ENCODE measurements at regions not wholly inside any gene's neighbourhood (a gene's known extent, or its start where the extent isn't known, plus 50 kb on each side); places are given as distances from the start of the nearest gene placed in this dataset.

DNA sequence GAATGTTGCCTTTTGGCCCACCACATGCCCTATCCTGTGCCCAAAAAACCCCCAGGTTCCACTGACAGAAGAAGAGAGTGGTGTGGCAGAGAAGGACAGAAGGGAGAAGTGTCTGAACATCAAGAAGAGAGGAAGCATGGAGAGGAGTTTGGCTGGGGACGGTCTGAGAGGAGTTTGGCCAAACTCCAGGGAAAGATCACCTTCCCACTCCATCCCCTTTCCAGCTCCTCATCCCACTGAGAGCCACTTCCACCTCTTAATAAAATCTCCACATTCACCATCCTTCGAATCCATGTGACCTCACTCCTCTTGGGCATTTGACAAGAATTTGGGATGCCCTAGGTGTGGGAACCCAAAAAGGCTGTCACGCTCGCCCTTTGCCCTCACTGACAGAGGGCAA, 311.6 kb upstream of the GRM7 start:
- TF ChIP-seq, protein P1, sequence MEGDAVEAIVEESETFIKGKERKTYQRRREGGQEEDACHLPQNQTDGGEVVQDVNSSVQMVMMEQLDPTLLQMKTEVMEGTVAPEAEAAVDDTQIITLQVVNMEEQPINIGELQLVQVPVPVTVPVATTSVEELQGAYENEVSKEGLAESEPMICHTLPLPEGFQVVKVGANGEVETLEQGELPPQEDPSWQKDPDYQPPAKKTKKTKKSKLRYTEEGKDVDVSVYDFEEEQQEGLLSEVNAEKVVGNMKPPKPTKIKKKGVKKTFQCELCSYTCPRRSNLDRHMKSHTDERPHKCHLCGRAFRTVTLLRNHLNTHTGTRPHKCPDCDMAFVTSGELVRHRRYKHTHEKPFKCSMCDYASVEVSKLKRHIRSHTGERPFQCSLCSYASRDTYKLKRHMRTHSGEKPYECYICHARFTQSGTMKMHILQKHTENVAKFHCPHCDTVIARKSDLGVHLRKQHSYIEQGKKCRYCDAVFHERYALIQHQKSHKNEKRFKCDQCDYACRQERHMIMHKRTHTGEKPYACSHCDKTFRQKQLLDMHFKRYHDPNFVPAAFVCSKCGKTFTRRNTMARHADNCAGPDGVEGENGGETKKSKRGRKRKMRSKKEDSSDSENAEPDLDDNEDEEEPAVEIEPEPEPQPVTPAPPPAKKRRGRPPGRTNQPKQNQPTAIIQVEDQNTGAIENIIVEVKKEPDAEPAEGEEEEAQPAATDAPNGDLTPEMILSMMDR (conservative IDR thresholded peaks at IDR 0.05), result no peak
- H3K4me3 Mint-ChIP-seq, result no peak overlapping the region
- peaks cover 10% of the 10 kb centered on the region for H3K9me3 Mint-ChIP-seq
- DNase-seq (ENCODE audit: extremely low spot score, unreplicated experiment), result no peak
- H3K4me1 Mint-ChIP-seq (ENCODE audit: unreplicated experiment), result no peaks in the 10 kb centered on the region
- peaks cover 4% of the 10 kb centered on the region for H3K36me3 Mint-ChIP-seq
- H3K27me3 Mint-ChIP-seq, result no peaks in the 10 kb centered on the region
- no peak overlapping the region for H3K27ac Mint-ChIP-seq

DNA sequence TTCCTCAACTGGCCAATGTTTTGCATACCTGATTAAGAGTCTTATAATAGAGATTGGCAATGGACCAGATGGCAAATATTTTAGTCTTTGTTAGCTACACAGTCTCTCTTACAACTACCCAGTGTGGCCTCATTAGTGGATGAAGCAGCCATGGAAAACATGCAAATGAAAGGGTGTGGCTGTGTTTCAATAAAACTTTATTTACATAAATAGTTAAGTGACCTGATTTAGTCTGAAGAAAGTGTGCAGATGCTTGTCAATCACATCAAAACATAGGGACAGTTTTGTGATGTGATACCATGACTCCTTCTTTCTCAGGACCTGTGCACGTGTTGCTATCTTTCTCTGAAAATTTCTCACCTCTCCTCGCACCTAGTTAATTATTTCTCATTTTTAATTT, 309.8 kb upstream of the GRM7 start:
- no peak for DNase-seq (ENCODE audit: extremely low spot score, unreplicated experiment)
- H3K36me3 Mint-ChIP-seq, result peaks cover 4% of the 10 kb centered on the region
- peaks cover 7% of the 10 kb centered on the region for H3K9me3 Mint-ChIP-seq
- H3K27ac Mint-ChIP-seq, result no peak overlapping the region
- no peaks in the 10 kb centered on the region for H3K27me3 Mint-ChIP-seq
- TF ChIP-seq, protein P1 (conservative IDR thresholded peaks at IDR 0.05), result no peak
- no peaks in the 10 kb centered on the region for H3K4me1 Mint-ChIP-seq (ENCODE audit: unreplicated experiment)
- no peak overlapping the region for H3K4me3 Mint-ChIP-seq

DNA sequence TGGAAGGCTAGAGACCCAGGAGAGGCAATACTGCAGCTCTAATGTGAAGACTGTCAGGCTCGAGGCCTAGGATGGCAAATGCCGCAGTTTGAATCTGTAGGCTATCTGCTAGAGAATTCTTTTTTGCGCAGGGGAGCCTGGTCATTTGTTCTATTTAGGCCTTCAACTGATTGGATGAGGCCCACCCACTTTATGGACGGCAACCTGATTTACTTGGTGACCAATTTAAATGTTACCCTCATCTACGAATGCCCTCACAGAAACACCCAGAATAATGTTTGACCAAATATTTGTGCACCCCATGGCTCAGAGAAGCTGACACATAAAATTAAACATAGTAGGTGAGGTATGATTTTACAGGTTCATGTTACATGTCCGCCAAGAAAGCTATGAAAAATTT, 300.7 kb upstream of the GRM7 start:
- Mint-ChIP-seq H3K27me3 (no peaks in the 10 kb centered on the region), H3K36me3 (no peaks in the 10 kb centered on the region)
- TF ChIP-seq, protein P1 (conservative IDR thresholded peaks at IDR 0.05), result no peak

DNA sequence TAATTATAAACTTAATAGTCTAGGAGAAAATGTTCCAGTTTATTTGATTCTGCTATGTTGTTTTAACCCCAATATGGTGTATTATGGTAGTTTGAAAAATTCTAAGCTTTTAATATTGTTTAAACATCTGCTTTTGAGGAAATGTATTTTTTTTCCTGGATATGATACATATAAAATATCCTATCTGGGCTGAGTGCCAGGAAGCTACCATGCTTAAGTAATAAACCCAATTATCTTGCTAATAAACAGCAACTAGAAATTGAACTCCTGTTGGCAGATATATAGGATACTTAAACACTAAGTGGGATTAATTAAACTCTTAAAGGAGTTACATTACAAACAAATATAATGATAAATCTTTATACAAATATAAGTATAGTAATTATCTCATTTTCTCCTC, 293.7 kb upstream of the GRM7 start:
- no peaks in the 10 kb centered on the region for H3K36me3 Mint-ChIP-seq
- TF ChIP-seq, protein P1 (conservative IDR thresholded peaks at IDR 0.05), result no peak
- H3K4me1 Mint-ChIP-seq (ENCODE audit: unreplicated experiment), result no peaks in the 10 kb centered on the region
- peaks cover 5% of the 10 kb centered on the region for H3K9me3 Mint-ChIP-seq
- no peaks in the 10 kb centered on the region for H3K27me3 Mint-ChIP-seq
- H3K27ac Mint-ChIP-seq, result no peak overlapping the region
- DNase-seq (ENCODE audit: extremely low spot score, unreplicated experiment), result no peak
- H3K4me3 Mint-ChIP-seq, result no peak overlapping the region

More for the DNA sequence above, 300.7 kb upstream of the GRM7 start:
- Mint-ChIP-seq H3K27ac (no peak overlapping the region), H3K4me1 (ENCODE audit: unreplicated experiment) (no peaks in the 10 kb centered on the region), H3K9me3 (no peaks in the 10 kb centered on the region), H3K4me3 (no peak overlapping the region)
- no peak for DNase-seq (ENCODE audit: extremely low spot score, unreplicated experiment)

DNA sequence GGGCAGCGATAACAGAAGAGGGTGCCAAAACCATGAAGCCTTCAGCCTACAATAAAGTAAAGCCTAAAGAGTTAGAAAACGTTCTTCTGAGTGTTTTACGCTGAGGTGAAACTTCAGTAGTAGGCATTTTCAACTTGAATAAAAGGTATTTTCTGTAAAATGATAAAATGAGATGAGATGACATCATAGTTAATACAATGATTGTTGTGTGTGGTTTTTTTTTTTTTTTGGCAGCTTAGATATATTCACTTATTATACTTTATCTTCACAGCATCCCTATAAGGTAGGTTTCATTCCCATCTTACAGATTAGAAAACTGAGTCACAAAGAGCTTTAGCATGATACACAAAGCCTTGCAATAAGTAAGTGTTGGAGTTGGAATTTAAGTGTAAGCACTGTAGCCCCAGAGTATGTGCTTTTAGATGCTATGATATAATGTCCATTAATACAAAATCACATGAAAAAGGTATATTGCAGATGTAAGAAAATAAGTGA, 291.9 kb upstream of the GRM7 start:
- no peaks in the 10 kb centered on the region for H3K4me1 Mint-ChIP-seq (ENCODE audit: unreplicated experiment)
- H3K36me3 Mint-ChIP-seq, result no peaks in the 10 kb centered on the region
- no peak overlapping the region for H3K27ac Mint-ChIP-seq
- TF ChIP-seq, protein P1 (conservative IDR thresholded peaks at IDR 0.05), result no peak
- H3K27me3 Mint-ChIP-seq, result no peaks in the 10 kb centered on the region
- H3K4me3 Mint-ChIP-seq, result no peak overlapping the region
- H3K9me3 Mint-ChIP-seq, result peaks cover 5% of the 10 kb centered on the region
- no peak for DNase-seq (ENCODE audit: extremely low spot score, unreplicated experiment)

DNA sequence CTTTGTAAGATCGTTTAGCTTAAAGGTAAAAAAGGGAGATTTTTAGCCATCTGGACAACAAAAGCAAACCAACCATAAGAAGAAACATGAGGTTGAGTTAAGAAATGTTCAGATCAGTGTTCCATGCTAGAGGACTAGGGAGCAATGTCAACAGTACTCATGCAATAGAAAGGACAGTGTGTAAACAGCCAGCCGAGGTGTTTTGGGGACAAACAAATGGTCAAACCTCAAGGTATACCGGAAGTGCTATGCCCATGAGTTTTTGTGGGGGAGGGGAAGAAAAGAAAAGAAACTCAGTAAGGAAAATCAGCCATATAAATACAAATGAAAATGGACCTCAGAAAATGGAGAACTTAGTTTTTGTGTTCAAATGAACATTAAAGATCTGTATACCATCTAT, 289.5 kb upstream of the GRM7 start:
- no peaks in the 10 kb centered on the region for H3K27me3 Mint-ChIP-seq
- peaks cover 5% of the 10 kb centered on the region for H3K9me3 Mint-ChIP-seq
- no peaks in the 10 kb centered on the region for H3K4me1 Mint-ChIP-seq (ENCODE audit: unreplicated experiment)
- TF ChIP-seq, protein P1 (conservative IDR thresholded peaks at IDR 0.05), result no peak
- no peak for DNase-seq (ENCODE audit: extremely low spot score, unreplicated experiment)
- no peaks in the 10 kb centered on the region for H3K36me3 Mint-ChIP-seq
- no peak overlapping the region for H3K27ac Mint-ChIP-seq
- no peak overlapping the region for H3K4me3 Mint-ChIP-seq
